Activated T-cell treated with anti-CD3 and anti-CD28 coated beads for 4 hours (primary cell): ENCODE measurements at regions not wholly inside any gene's neighbourhood (a gene's known extent, or its start where the extent isn't known, plus 50 kb on each side); places are given as distances from the start of the nearest gene placed in this dataset.

Source experiments
- DNase-seq: peaks from one replicate; pipeline ENCODE4 v3.0.0-alpha.2; 2020

- DNase-seq, result no peak
Observed at GRCh38 chr6:163725008-163725941, 310.8 kb downstream of the QKI start.

- DNase-seq, result no peak
Observed at GRCh38 chr6:163724196-163724595, 309.7 kb downstream of the QKI start.

- no peak for DNase-seq
Observed at GRCh38 chr6:163723759-163724158, 309.2 kb downstream of the QKI start.

- no peak for DNase-seq
Observed at GRCh38 chr6:163721922-163722692, 307.6 kb downstream of the QKI start.

GRCh38 chr6:163721435-163721834 is 306.9 kb downstream of the QKI start:
- DNase-seq, result no peak

GRCh38 chr6:163720460-163721235 is 306.1 kb downstream of the QKI start:
- no peak for DNase-seq

- DNase-seq, result no peak
Observed at GRCh38 chr6:163720005-163720404, 305.5 kb downstream of the QKI start.

- DNase-seq, result no peak
Observed at GRCh38 chr6:163719028-163719742, 304.7 kb downstream of the QKI start.

- DNase-seq, result no peak
Observed at GRCh38 chr6:163718537-163718936, 304.0 kb downstream of the QKI start.

GRCh38 chr6:163717106-163717764 is 302.7 kb downstream of the QKI start:
- DNase-seq, result no peak

- no peak for DNase-seq
Observed at GRCh38 chr6:163716690-163717089, 302.2 kb downstream of the QKI start.

- DNase-seq, result no peak
Observed at GRCh38 chr6:163715846-163716245, 301.3 kb downstream of the QKI start.

- no peak for DNase-seq
Observed at GRCh38 chr6:163714179-163714578, 299.7 kb downstream of the QKI start.

- no peak for DNase-seq
Observed at GRCh38 chr6:163712981-163713380, 298.5 kb downstream of the QKI start.

GRCh38 chr6:163712566-163712961 is 298.0 kb downstream of the QKI start:
- DNase-seq, result no peak

- DNase-seq, result no peak
Observed at GRCh38 chr6:163711615-163712565, 297.4 kb downstream of the QKI start.

GRCh38 chr6:163710532-163711470 is 296.3 kb downstream of the QKI start:
- DNase-seq, result no peak

GRCh38 chr6:163709693-163710092 is 295.2 kb downstream of the QKI start:
- no peak for DNase-seq

- no peak for DNase-seq
Observed at GRCh38 chr6:163709255-163709654, 294.7 kb downstream of the QKI start.

GRCh38 chr6:163708466-163708865 is 293.9 kb downstream of the QKI start:
- DNase-seq, result no peak
